Epithelial cell of esophagus (primary cell): ENCODE measurements at regions not wholly inside any gene's neighbourhood (a gene's known extent, or its start where the extent isn't known, plus 50 kb on each side); places are given as distances from the start of the nearest gene placed in this dataset.
A peak's percentile ranks its signal among the peaks of the same experiment; 100 is the strongest.

Source experiments
- DNase-seq: peaks from one replicate; pipeline ENCODE4 v3.0.0; 2010; ENCODE audit warnings: low read depth
- H3K4me3 ChIP-seq: 2 replicates; pipeline ENCODE4 v1.5.1; 2011; ENCODE audit warnings: mild to moderate bottlenecking, low read length, control low read depth
- CTCF ChIP-seq: IDR thresholded peaks from 2 replicates; pipeline ENCODE4 v1.5.1; 2011; ENCODE audit warnings: low read depth, mild to moderate bottlenecking, low read length, control low read depth, inconsistent platforms; ENCODE audit not compliant: insufficient read depth; ENCODE audit errors: missing control alignments

GRCh38 chr19:31092274-31092673 lies 257.0 kb downstream of the TSHZ3 start:
- H3K4me3 ChIP-seq, result no peak overlapping the region
- no peak for DNase-seq
- no peak for TF ChIP-seq CTCF

- DNase-seq, result no peak
- no peak for TF ChIP-seq CTCF
- H3K4me3 ChIP-seq, result no peak overlapping the region
These were observed 259.6 kb downstream of the TSHZ3 start for GRCh38 chr19:31089681-31090080.

GRCh38 chr19:31085125-31085524 lies 264.1 kb downstream of the TSHZ3 start:
- no peak for TF ChIP-seq CTCF
- H3K4me3 ChIP-seq, result no peak overlapping the region
- peak; percentile 8 for DNase-seq

GRCh38 chr19:31083105-31083504 lies 266.1 kb downstream of the TSHZ3 start:
- no peak for DNase-seq
- no peak for TF ChIP-seq CTCF
- H3K4me3 ChIP-seq, result no peak overlapping the region

- H3K4me3 ChIP-seq, result no peak overlapping the region
- no peak for DNase-seq
- TF ChIP-seq CTCF, result no peak
These were observed 274.0 kb downstream of the TSHZ3 start for GRCh38 chr19:31075146-31075655.

GRCh38 chr19:31074199-31075125 lies 274.8 kb downstream of the TSHZ3 start:
- DNase-seq, result no peak
- no peak overlapping the region for H3K4me3 ChIP-seq
- no peak for TF ChIP-seq CTCF
